Right ventricle myocardium superior (tissue), 1 donor: ENCODE measurements at regions not wholly inside any gene's neighbourhood (a gene's known extent, or its start where the extent isn't known, plus 50 kb on each side); places are given as distances from the start of the nearest gene placed in this dataset.
A peak's percentile ranks its signal among the peaks of the same experiment; 100 is the strongest.

Source experiments
- ATAC-seq: fragments of 200-7000 bp; cut with Tn5 transposase; one replicate; pipeline ENCODE4 v1.9.1; 2020; ENCODE audit warnings: mild to moderate bottlenecking; ENCODE audit not compliant: poor library complexity
- DNase-seq: peaks from one replicate; pipeline ENCODE4 v3.0.0-alpha.2; 2020
- intact Hi-C: fragments of 100-400 bp; cut with DNase I; formaldehyde crosslinking; loops from one replicate; pipeline ENCODE4 v1.11.2; 2022
- donor health status: DM: no; HTN: yes; CAD: no; lungs with severe emphysema.

- intact Hi-C loops: no loop called here
- ATAC-seq (no peak), DNase-seq (no peak)
Measured at GRCh38 chr2:150706561-150706960, 219.1 kb upstream of the RND3 start.

GRCh38 chr2:150705767-150706166 is 218.3 kb upstream of the RND3 start:
- ATAC-seq (no peak), DNase-seq (no peak)
- intact Hi-C loops: no loop called here

GRCh38 chr2:150705357-150705756 is 217.9 kb upstream of the RND3 start:
- ATAC-seq (no peak), DNase-seq (no peak)
- intact Hi-C loops: no loop called here

GRCh38 chr2:150702791-150703190 is 215.3 kb upstream of the RND3 start:
- no peak for DNase-seq
- ATAC-seq: no peak
- intact Hi-C loops: no loop called here

GRCh38 chr2:150700666-150701580 is 213.5 kb upstream of the RND3 start:
- DNase-seq (no peak), ATAC-seq (no peak)
- intact Hi-C loops: no loop called here

GRCh38 chr2:150699218-150699617 is 211.8 kb upstream of the RND3 start:
- intact Hi-C loops: no loop called here
- DNase-seq (no peak), ATAC-seq (no peak)

- intact Hi-C loops: no loop called here
- DNase-seq (no peak), ATAC-seq (peak; percentile 85)
Measured at GRCh38 chr2:150698016-150698661, 210.7 kb upstream of the RND3 start.

- ATAC-seq (peak; percentile 52), DNase-seq (no peak)
- intact Hi-C loops: no loop called here
Measured at GRCh38 chr2:150697596-150697995, 210.1 kb upstream of the RND3 start.

- no peak for DNase-seq
- intact Hi-C loops: no loop called here
Measured at GRCh38 chr2:150695451-150696135, 208.1 kb upstream of the RND3 start.

GRCh38 chr2:150693556-150693955 is 206.1 kb upstream of the RND3 start:
- intact Hi-C loops: no loop called here
- no peak for DNase-seq
- no peak for ATAC-seq

More at GRCh38 chr2:150695451-150696135, 208.1 kb upstream of the RND3 start:
- no peak for ATAC-seq

GRCh38 chr2:150690870-150691269 is 203.4 kb upstream of the RND3 start:
- ATAC-seq: no peak
- intact Hi-C loops: no loop called here
- no peak for DNase-seq

GRCh38 chr2:150690261-150690660 is 202.8 kb upstream of the RND3 start:
- ATAC-seq: no peak
- no peak for DNase-seq
- intact Hi-C loops: no loop called here

GRCh38 chr2:150689590-150689989 is 202.1 kb upstream of the RND3 start:
- peak; percentile 36 for ATAC-seq
- no peak for DNase-seq
- intact Hi-C loops: no loop called here

- intact Hi-C loops: no loop called here
- ATAC-seq (no peak), DNase-seq (no peak)
Measured at GRCh38 chr2:150688016-150688415, 200.5 kb upstream of the RND3 start.

- intact Hi-C loops: no loop called here
- DNase-seq (no peak), ATAC-seq (no peak)
Measured at GRCh38 chr2:150686391-150686790, 198.9 kb upstream of the RND3 start.

- DNase-seq: no peak
- intact Hi-C loops: no loop called here
- ATAC-seq: no peak
Measured at GRCh38 chr2:150681120-150681804, 193.8 kb upstream of the RND3 start.

- DNase-seq (no peak), ATAC-seq (no peak)
- intact Hi-C loops: no loop called here
Measured at GRCh38 chr2:150679456-150680120, 192.1 kb upstream of the RND3 start.

- intact Hi-C loops: no loop called here
- DNase-seq (no peak), ATAC-seq (no peak)
Measured at GRCh38 chr2:150677551-150677950, 190.1 kb upstream of the RND3 start.
